MM.1S (cell line): ENCODE measurements at regions not wholly inside any gene's neighbourhood (a gene's known extent, or its start where the extent isn't known, plus 50 kb on each side); places are given as distances from the start of the nearest gene placed in this dataset.

Experiments used
- EZH2phosphoT487 ChIP-seq: fragments of 300-600 bp; sonication (generic); IDR thresholded peaks from 2 replicates; pipeline ENCODE4 v1.6.1; 2018; ENCODE audit warnings: antibody characterized with exemption, low read length
- TF ChIP-seq, protein P1 (sequence below): fragments of 300-600 bp; sonication (generic); IDR thresholded peaks from 2 replicates; pipeline ENCODE4 v1.5.1; 2016; ENCODE audit warnings: antibody characterized with exemption, low read length, mixed read lengths

DNA sequence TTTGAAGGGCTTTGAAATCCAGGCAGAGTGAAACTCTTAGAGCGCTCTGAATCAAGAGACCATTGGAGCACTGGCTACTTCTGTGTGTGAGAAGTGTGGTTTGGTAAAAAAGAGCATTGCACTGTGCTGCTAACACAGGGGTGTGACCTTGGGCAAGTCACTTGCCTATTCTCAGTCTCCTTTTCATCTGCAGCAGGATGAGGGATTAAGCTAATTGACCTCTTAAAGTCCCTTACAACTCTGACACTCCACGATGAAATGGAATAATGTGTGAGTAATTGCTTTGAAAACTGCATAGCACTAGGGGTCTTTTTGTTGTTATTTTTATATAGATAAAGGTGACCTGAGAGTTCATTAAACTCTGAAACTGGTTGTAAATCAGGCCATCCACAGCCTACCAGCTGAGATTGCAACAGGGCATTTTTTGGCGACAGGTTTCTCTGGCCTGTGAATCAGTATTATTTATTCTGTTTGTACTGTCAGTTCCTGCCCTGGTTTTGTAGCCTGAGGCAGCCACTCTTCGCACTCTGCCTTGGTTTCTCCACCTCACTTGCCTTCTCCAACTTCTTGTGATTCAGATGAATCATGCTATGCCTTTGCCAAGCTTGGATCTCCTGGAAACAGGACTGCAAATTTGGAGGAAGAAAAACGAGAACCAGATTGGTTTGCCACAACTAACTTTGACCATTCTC lies 159.9 kb upstream of the PARP11 start:
- TF ChIP-seq, protein P1, sequence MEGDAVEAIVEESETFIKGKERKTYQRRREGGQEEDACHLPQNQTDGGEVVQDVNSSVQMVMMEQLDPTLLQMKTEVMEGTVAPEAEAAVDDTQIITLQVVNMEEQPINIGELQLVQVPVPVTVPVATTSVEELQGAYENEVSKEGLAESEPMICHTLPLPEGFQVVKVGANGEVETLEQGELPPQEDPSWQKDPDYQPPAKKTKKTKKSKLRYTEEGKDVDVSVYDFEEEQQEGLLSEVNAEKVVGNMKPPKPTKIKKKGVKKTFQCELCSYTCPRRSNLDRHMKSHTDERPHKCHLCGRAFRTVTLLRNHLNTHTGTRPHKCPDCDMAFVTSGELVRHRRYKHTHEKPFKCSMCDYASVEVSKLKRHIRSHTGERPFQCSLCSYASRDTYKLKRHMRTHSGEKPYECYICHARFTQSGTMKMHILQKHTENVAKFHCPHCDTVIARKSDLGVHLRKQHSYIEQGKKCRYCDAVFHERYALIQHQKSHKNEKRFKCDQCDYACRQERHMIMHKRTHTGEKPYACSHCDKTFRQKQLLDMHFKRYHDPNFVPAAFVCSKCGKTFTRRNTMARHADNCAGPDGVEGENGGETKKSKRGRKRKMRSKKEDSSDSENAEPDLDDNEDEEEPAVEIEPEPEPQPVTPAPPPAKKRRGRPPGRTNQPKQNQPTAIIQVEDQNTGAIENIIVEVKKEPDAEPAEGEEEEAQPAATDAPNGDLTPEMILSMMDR: no peak
- no peak for TF ChIP-seq EZH2phosphoT487
